C4-2B (cell line): ENCODE measurements at regions not wholly inside any gene's neighbourhood (a gene's known extent, or its start where the extent isn't known, plus 50 kb on each side); places are given as distances from the start of the nearest gene placed in this dataset.

Experiments used
- CTCF ChIP-seq: fragments of 450-650 bp; conservative IDR thresholded peaks from 2 replicates; pipeline ENCODE4 v1.5.1; 2017; ENCODE audit warnings: mild to moderate bottlenecking
- ZFX ChIP-seq: fragments of 450-650 bp; IDR thresholded peaks from 2 replicates; pipeline ENCODE4 v1.6.1; 2017

- TF ChIP-seq CTCF (no peak), ZFX (no peak)
These were observed 552.4 kb downstream of the TUSC7 start for GRCh38 chr3:117261983-117262421.
